SH-SY5Y (cell line): ENCODE measurements at regions not wholly inside any gene's neighbourhood (a gene's known extent, or its start where the extent isn't known, plus 50 kb on each side); places are given as distances from the start of the nearest gene placed in this dataset.

Source experiments
- GATA2 ChIP-seq: IDR thresholded peaks from 2 replicates; pipeline ENCODE4 v1.6.1; 2011; ENCODE audit warnings: mild to moderate bottlenecking, low read depth, low read length
- GATA3 ChIP-seq: IDR thresholded peaks from 2 replicates; pipeline ENCODE4 v1.6.1; 2011; ENCODE audit warnings: low read depth, mild to moderate bottlenecking, low read length, moderate library complexity

GRCh38 chr18:75984853-75985252, 510.2 kb downstream of the ZNF516 start:
- TF ChIP-seq GATA2 (no peak), GATA3 (no peak)

GRCh38 chr18:75981102-75981501, 513.9 kb downstream of the ZNF516 start:
- TF ChIP-seq GATA2 (no peak), GATA3 (no peak)

GRCh38 chr18:75977081-75977480, 518.0 kb downstream of the ZNF516 start:
- TF ChIP-seq GATA2 (no peak), GATA3 (no peak)

- TF ChIP-seq GATA3 (no peak), GATA2 (no peak)
Observed at GRCh38 chr18:75970212-75970611, 524.8 kb downstream of the ZNF516 start.

GRCh38 chr18:75966431-75966830, 528.6 kb downstream of the ZNF516 start:
- no peak for TF ChIP-seq GATA3
- no peak for TF ChIP-seq GATA2

- TF ChIP-seq GATA3 (no peak), GATA2 (no peak)
Observed at GRCh38 chr18:75962036-75962572, 532.9 kb downstream of the ZNF516 start.

GRCh38 chr18:75959150-75959549, 531.6 kb upstream of the SMIM21 start:
- no peak for TF ChIP-seq GATA3
- no peak for TF ChIP-seq GATA2

GRCh38 chr18:75958683-75959082, 531.2 kb upstream of the SMIM21 start:
- TF ChIP-seq GATA3 (no peak), GATA2 (no peak)

- TF ChIP-seq GATA3 (no peak), GATA2 (no peak)
Observed at GRCh38 chr18:75945265-75945933, 517.9 kb upstream of the SMIM21 start.

- TF ChIP-seq GATA2 (no peak), GATA3 (no peak)
Observed at GRCh38 chr18:75937306-75937705, 509.8 kb upstream of the SMIM21 start.

- no peak for TF ChIP-seq GATA2
- no peak for TF ChIP-seq GATA3
Observed at GRCh38 chr18:75936862-75937261, 509.4 kb upstream of the SMIM21 start.

- TF ChIP-seq GATA2 = no peak
- peak; percentile 47; the same call in 1 of the 2 replicates for TF ChIP-seq GATA3
Observed at GRCh38 chr18:75931079-75931478, 503.6 kb upstream of the SMIM21 start.

- TF ChIP-seq GATA3 = no peak
- no peak for TF ChIP-seq GATA2
Observed at GRCh38 chr18:75928706-75929105, 501.2 kb upstream of the SMIM21 start.

- TF ChIP-seq GATA3 (no peak), GATA2 (no peak)
Observed at GRCh38 chr18:75927791-75928190, 500.3 kb upstream of the SMIM21 start.

GRCh38 chr18:75926811-75927210, 499.3 kb upstream of the SMIM21 start:
- TF ChIP-seq GATA3 (no peak), GATA2 (no peak)

- TF ChIP-seq GATA2 (no peak), GATA3 (no peak)
Observed at GRCh38 chr18:75923169-75923568, 495.7 kb upstream of the SMIM21 start.

- no peak for TF ChIP-seq GATA3
- no peak for TF ChIP-seq GATA2
Observed at GRCh38 chr18:75916624-75916982, 489.1 kb upstream of the SMIM21 start.
